Activated CD8-positive, alpha-beta T cell treated with anti-CD3 and anti-CD28 coated beads for 36 hours (primary cell): ENCODE measurements at regions not wholly inside any gene's neighbourhood (a gene's known extent, or its start where the extent isn't known, plus 50 kb on each side); places are given as distances from the start of the nearest gene placed in this dataset.

Experiments
- ATAC-seq: fragments of 200-7000 bp; cut with Tn5 transposase; one replicate; pipeline ENCODE4 v1.10.0; 2021; ENCODE audit warnings: mild to moderate bottlenecking, moderate library complexity
- CTCF ChIA-PET: fragments of 350-600 bp; sonication (Branson Sonifier 250); formaldehyde crosslinking; loops from one replicate; lab custom pipeline; 2021; ENCODE audit warnings: antibody characterized with exemption; lab: Charles Lee
- POLR2A ChIA-PET: fragments of 350-600 bp; sonication (Branson Sonifier 250); formaldehyde crosslinking; loops from one replicate; lab custom pipeline; 2021; ENCODE audit warnings: antibody characterized with exemption; lab: Charles Lee
- DNase-seq: peaks from one replicate; pipeline ENCODE4 v3.0.0-alpha.2; 2020
- H3K27ac Mint-ChIP-seq: one replicate; pipeline ENCODE4 v1.8.0; 2021; ENCODE audit warnings: mild to moderate bottlenecking, mixed read lengths
- H3K27me3 Mint-ChIP-seq: one replicate; pipeline ENCODE4 v1.8.0; 2021; ENCODE audit warnings: mixed read lengths
- H3K36me3 Mint-ChIP-seq: one replicate; pipeline ENCODE4 v1.8.0; 2021; ENCODE audit warnings: low read depth, mixed read lengths
- H3K4me1 Mint-ChIP-seq: one replicate; pipeline ENCODE4 v1.8.0; 2021; ENCODE audit warnings: low read depth, mixed read lengths
- H3K4me3 Mint-ChIP-seq: one replicate; pipeline ENCODE4 v1.8.0; 2021; ENCODE audit warnings: mild to moderate bottlenecking, moderate library complexity, mixed read lengths
- H3K9me3 Mint-ChIP-seq: one replicate; pipeline ENCODE4 v1.8.0; 2021; ENCODE audit warnings: mixed read lengths
- intact Hi-C: fragments of 100-400 bp; cut with micrococcal nuclease; formaldehyde crosslinking; loops from one replicate; pipeline ENCODE4 v1.10.0; 2022
- TF ChIP-seq, protein P1 (sequence below): fragments of 200-600 bp; IDR thresholded peaks from one replicate; pipeline ENCODE4 v1.8.0; 2022; ENCODE audit warnings: antibody characterized with exemption, mild to moderate bottlenecking

DNA sequence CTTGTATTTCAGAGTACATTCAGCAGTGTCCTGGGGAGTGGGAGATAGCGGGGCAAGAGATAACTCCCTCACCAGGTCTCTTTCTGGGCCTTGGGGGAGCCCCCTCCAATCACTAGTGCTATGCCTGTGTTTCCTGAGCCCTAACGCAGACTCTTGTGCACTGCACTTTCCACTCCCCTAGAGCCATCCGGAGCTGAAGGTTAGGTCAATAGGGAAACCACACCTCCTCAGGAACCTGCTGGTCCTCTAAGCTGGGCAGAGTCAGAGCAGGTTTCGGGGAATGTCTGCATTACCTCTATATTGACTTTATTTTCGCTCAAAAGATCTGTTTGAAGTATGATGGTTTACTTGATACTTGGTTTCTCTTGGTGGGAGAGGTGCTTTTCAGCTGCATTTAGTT, 617.0 kb upstream of the ROBO1 start:
- DNase-seq, result no peak
- ChIA-PET CTCF (interaction anchor here (1.0 kb wide), 1 partner anchor 8 kb away, joined by 3 read pairs; no protein-coding TSS in a partner anchor), POLR2A (no interaction called here)
- no peaks in the 10 kb centered on the region for H3K4me1 Mint-ChIP-seq
- peaks cover 13% of the 10 kb centered on the region for H3K9me3 Mint-ChIP-seq
- H3K4me3 Mint-ChIP-seq, result no peak overlapping the region
- TF ChIP-seq, protein P1, sequence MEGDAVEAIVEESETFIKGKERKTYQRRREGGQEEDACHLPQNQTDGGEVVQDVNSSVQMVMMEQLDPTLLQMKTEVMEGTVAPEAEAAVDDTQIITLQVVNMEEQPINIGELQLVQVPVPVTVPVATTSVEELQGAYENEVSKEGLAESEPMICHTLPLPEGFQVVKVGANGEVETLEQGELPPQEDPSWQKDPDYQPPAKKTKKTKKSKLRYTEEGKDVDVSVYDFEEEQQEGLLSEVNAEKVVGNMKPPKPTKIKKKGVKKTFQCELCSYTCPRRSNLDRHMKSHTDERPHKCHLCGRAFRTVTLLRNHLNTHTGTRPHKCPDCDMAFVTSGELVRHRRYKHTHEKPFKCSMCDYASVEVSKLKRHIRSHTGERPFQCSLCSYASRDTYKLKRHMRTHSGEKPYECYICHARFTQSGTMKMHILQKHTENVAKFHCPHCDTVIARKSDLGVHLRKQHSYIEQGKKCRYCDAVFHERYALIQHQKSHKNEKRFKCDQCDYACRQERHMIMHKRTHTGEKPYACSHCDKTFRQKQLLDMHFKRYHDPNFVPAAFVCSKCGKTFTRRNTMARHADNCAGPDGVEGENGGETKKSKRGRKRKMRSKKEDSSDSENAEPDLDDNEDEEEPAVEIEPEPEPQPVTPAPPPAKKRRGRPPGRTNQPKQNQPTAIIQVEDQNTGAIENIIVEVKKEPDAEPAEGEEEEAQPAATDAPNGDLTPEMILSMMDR, result no peak
- no peak for ATAC-seq
- no peaks in the 10 kb centered on the region for H3K27me3 Mint-ChIP-seq
- no peaks in the 10 kb centered on the region for H3K36me3 Mint-ChIP-seq
- intact Hi-C loops, result no loop called here
- no peak overlapping the region for H3K27ac Mint-ChIP-seq

DNA sequence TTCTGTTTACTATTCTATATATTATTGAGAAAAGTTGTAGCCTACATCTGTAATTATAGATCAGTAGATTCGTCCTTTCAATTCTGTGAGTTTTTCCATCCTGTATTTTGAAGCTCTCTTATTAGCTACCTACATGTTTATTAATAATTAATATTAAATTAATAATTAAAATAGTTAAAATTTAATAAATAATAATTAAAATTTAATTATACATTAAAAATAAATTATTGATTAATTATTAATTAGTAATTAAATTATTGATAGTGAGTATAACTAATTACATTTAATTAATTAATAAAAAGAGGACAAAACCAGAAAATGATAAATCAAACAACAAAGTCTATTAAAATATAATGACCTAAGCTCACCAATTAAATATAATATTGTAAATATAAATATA, 606.6 kb upstream of the ROBO1 start:
- ChIA-PET POLR2A (no interaction called here), CTCF (no interaction called here)
- Mint-ChIP-seq H3K4me1 (no peaks in the 10 kb centered on the region), H3K36me3 (no peaks in the 10 kb centered on the region), H3K9me3 (no peaks in the 10 kb centered on the region), H3K27ac (no peak overlapping the region), H3K4me3 (no peak overlapping the region), H3K27me3 (no peaks in the 10 kb centered on the region)
- DNase-seq (no peak), ATAC-seq (no peak)
- TF ChIP-seq, protein P1, result no peak
- intact Hi-C loops, result no loop called here

DNA sequence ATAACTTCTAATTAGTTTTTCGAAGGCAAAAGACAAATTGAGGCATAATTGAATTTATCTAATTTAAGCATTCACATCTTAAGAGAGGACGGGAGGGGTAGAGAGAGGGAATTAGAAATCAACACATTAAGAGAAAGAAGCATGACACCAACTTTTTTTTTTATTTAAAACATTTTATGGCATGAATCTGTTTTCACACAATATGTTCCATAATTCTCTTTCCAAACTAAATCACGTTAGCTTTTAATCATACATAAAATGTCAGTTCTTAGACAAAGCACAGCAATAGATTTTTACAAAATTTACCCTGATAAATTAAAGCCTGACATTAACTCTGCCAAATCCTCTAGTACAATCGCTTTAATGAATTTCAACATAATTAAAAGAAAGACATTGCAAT, 600.8 kb upstream of the ROBO1 start:
- H3K9me3 Mint-ChIP-seq, result peaks cover 3% of the 10 kb centered on the region
- intact Hi-C loops, result no loop called here
- ChIA-PET POLR2A (no interaction called here), CTCF (no interaction called here)
- DNase-seq, result no peak
- H3K4me1 Mint-ChIP-seq, result no peaks in the 10 kb centered on the region
- no peak overlapping the region for H3K4me3 Mint-ChIP-seq
- H3K27me3 Mint-ChIP-seq, result no peaks in the 10 kb centered on the region
- TF ChIP-seq, protein P1, result no peak
- H3K27ac Mint-ChIP-seq, result no peak overlapping the region
- H3K36me3 Mint-ChIP-seq, result no peaks in the 10 kb centered on the region
- ATAC-seq, result no peak

DNA sequence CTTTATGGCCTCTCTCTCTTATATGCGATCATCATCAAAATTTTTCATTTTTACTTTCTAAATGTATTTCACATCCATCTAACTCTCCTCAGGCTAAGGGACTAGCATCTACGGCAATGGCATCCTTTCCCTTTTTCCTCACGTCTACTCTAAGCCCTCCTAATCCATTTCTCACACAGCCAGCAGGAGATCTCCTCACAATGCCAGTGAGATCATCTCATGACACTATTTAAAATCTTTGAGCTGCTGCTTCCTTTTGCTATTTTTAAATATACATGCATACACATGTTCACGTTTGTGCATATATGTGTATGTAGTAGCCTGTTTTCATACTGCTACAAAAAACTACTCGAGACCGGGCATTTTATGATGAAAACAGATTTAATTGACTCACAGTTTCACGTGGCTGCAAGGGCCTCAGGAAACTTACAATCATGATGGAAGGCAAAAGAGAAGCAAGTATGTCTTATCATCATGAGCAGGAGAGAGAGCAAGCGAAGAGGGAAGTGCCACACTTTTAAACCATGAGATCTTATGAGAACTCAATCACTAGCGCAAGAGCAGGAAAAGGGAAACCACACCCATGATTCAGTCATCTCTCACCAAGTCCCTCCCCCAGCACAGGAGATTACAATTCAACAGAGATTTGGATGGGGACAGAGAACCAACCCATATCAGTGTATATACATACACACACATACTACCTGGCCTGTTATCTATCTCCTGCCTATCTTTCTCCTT, 599.2 kb upstream of the ROBO1 start:
- DNase-seq (no peak), ATAC-seq (no peak)
- CTCF ChIA-PET, result no interaction called here
- H3K27ac Mint-ChIP-seq, result no peak overlapping the region
- no peak overlapping the region for H3K4me3 Mint-ChIP-seq
- POLR2A ChIA-PET, result no interaction called here
- TF ChIP-seq, protein P1, result no peak
- H3K36me3 Mint-ChIP-seq, result no peaks in the 10 kb centered on the region
- intact Hi-C loops, result no loop called here
- no peaks in the 10 kb centered on the region for H3K4me1 Mint-ChIP-seq
- H3K27me3 Mint-ChIP-seq, result no peaks in the 10 kb centered on the region
- H3K9me3 Mint-ChIP-seq, result peaks cover 3% of the 10 kb centered on the region

DNA sequence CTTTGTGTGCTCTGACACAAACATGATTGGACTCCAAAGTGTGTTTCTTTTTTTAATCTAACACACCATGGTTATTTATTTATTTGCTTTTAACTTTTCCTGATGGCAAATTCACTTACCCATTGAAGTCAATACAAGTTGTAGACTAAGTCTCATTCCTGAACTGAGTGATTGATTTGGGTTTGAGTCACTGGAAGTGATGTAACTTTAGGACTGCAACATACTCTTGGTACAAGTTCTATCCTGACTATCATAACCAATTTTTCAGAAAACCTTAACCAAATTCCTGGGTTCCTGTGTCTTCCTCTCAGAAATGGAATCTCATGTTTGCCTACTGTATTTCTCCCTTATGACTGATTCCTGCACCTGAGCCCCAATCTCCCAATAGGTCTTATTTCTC, 590.0 kb upstream of the ROBO1 start:
- TF ChIP-seq, protein P1, result no peak
- Mint-ChIP-seq H3K27ac (no peak overlapping the region), H3K9me3 (peaks cover 7% of the 10 kb centered on the region), H3K4me1 (no peaks in the 10 kb centered on the region), H3K4me3 (no peak overlapping the region), H3K36me3 (no peaks in the 10 kb centered on the region), H3K27me3 (no peaks in the 10 kb centered on the region)
- POLR2A ChIA-PET, result no interaction called here
- DNase-seq (no peak), ATAC-seq (no peak)
- CTCF ChIA-PET, result no interaction called here
- intact Hi-C loops, result no loop called here
